OCI-LY7 (cell line): ENCODE measurements at regions not wholly inside any gene's neighbourhood (a gene's known extent, or its start where the extent isn't known, plus 50 kb on each side); places are given as distances from the start of the nearest gene placed in this dataset.

Source experiments
- CTCF ChIP-seq: fragments of 200-600 bp; sonication (generic); conservative IDR thresholded peaks from 2 replicates; pipeline ENCODE4 v1.5.1; 2014; ENCODE audit warnings: mild to moderate bottlenecking, antibody characterized with exemption, low read length, moderate library complexity, mixed read lengths
- EZH2phosphoT487 ChIP-seq: fragments of 200-600 bp; sonication (generic); IDR thresholded peaks from 2 replicates; pipeline ENCODE4 v1.6.1; 2018; ENCODE audit warnings: low read depth, borderline replicate concordance, mild to moderate bottlenecking, mixed run types, antibody characterized with exemption, low read length, moderate library complexity, mixed read lengths

- TF ChIP-seq CTCF: no peak
- no peak for TF ChIP-seq EZH2phosphoT487
Measured at GRCh38 chr1:30095051-30095450, 628.3 kb downstream of the MATN1 start.
